NB4 (cell line): ENCODE measurements at regions not wholly inside any gene's neighbourhood (a gene's known extent, or its start where the extent isn't known, plus 50 kb on each side); places are given as distances from the start of the nearest gene placed in this dataset.

Source experiments
- POLR2A ChIP-seq: IDR thresholded peaks from 2 replicates; pipeline ENCODE4 v1.6.1; 2011; ENCODE audit warnings: mild to moderate bottlenecking; ENCODE audit not compliant: insufficient read length; ENCODE audit errors: extremely low read depth
- TF ChIP-seq, protein P1 (sequence below): IDR thresholded peaks from one replicate; pipeline ENCODE4 v1.5.1; 2012; ENCODE audit warnings: low read depth, low read length
- TF ChIP-seq, protein P2 (sequence below): IDR thresholded peaks from 2 replicates; pipeline ENCODE4 v1.6.1; 2011; ENCODE audit warnings: low read depth, low read length

DNA sequence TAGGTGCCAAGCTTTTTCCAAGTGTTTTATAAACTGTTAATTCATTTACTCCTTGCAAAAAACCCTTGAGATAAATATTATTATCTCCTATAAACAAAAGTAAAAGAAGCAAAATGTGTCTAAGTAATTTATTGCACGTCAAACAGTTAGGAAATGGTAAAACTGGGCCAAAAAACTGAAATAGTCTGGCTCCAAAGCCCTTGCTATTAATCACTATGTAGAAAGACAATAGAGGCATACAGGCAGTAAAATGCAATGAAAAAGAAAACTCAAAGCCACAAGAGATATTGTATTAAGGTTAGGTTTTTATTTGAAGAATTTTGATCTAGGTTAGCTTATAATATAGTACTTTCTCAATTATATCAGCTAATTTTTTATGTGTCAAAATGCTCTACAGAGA, 457.7 kb downstream of the ANXA1 start:
- TF ChIP-seq, protein P1, sequence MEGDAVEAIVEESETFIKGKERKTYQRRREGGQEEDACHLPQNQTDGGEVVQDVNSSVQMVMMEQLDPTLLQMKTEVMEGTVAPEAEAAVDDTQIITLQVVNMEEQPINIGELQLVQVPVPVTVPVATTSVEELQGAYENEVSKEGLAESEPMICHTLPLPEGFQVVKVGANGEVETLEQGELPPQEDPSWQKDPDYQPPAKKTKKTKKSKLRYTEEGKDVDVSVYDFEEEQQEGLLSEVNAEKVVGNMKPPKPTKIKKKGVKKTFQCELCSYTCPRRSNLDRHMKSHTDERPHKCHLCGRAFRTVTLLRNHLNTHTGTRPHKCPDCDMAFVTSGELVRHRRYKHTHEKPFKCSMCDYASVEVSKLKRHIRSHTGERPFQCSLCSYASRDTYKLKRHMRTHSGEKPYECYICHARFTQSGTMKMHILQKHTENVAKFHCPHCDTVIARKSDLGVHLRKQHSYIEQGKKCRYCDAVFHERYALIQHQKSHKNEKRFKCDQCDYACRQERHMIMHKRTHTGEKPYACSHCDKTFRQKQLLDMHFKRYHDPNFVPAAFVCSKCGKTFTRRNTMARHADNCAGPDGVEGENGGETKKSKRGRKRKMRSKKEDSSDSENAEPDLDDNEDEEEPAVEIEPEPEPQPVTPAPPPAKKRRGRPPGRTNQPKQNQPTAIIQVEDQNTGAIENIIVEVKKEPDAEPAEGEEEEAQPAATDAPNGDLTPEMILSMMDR: no peak
- TF ChIP-seq, protein P2, sequence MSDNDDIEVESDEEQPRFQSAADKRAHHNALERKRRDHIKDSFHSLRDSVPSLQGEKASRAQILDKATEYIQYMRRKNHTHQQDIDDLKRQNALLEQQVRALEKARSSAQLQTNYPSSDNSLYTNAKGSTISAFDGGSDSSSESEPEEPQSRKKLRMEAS: no peak
- no peak for TF ChIP-seq POLR2A
